T-cell (primary cell): ENCODE measurements at regions not wholly inside any gene's neighbourhood (a gene's known extent, or its start where the extent isn't known, plus 50 kb on each side); places are given as distances from the start of the nearest gene placed in this dataset.

Experiments
- ATAC-seq, 4 experiments: fragments of 200-7000 bp in 3 of 4; fragments of 150-1000 bp in 1 of 4; cut with Tn5 transposase; replicated peaks in 1 of 4; 1 replicate in 3 of 4; 2 replicates in 1 of 4; pipeline ENCODE4 v1.10.0; 2021; ENCODE audit warnings: moderate library complexity in 3 of 4, mild to moderate bottlenecking in 2 of 4, moderate number of reproducible peaks in 1 of 4
- CTCF ChIA-PET, 2 donors: fragments of 300-600 bp; sonication (Branson Sonifier 250); formaldehyde crosslinking; loops; one replicate each; lab custom pipeline; 2022; ENCODE audit warnings: antibody characterized with exemption in 2 of 2; lab: Charles Lee
- POLR2A ChIA-PET, 2 donors: fragments of 300-600 bp; sonication (Branson Sonifier 250); formaldehyde crosslinking; loops; one replicate each; lab custom pipeline; 2022; ENCODE audit warnings: antibody characterized with exemption in 2 of 2; lab: Charles Lee
- DNase-seq, 35 experiments: peaks; one replicate each; pipeline versions ENCODE4 v3.0.0 to v3.0.0-alpha.2; 2013 to 2023
- H3K27ac ChIP-seq: one replicate; pipeline ENCODE4 v1.5.1; 2013; ENCODE audit warnings: low read length
- H3K27me3 ChIP-seq, 2 experiments: replicated peaks in 1 of 2; 1 replicate in 1 of 2; 2 replicates in 1 of 2; pipeline versions ENCODE4 v1.6.1 to v1.7.0; 2013; ENCODE audit warnings: low read length in 1 of 2, mixed read lengths in 1 of 2; ENCODE audit not compliant: control insufficient read depth in 2 of 2, insufficient read depth in 2 of 2; ENCODE audit errors: extremely low read depth in 1 of 2
- H3K36me3 ChIP-seq, 2 donors: 1 replicate in 1 of 2; 2 replicates in 1 of 2; pipeline versions ENCODE4 v1.6.1 to v1.7.0; 2013; ENCODE audit warnings: low read length in 1 of 2; ENCODE audit not compliant: control insufficient read depth in 2 of 2, insufficient read depth in 1 of 2; ENCODE audit errors: extremely low read depth in 1 of 2
- H3K4me1 ChIP-seq, 2 experiments: 1 replicate in 1 of 2; 2 replicates in 1 of 2; pipeline versions ENCODE4 v1.6.1 to v1.7.0; 2013; ENCODE audit warnings: low read length in 2 of 2, mixed read lengths in 1 of 2; ENCODE audit not compliant: insufficient read depth in 2 of 2, control insufficient read depth in 1 of 2; ENCODE audit errors: extremely low read depth in 1 of 2
- H3K4me3 ChIP-seq, 2 donors: 1 replicate in 1 of 2; 2 replicates in 1 of 2; pipeline versions ENCODE4 v1.5.1 to v1.7.0; 2013; ENCODE audit warnings: mild to moderate bottlenecking in 2 of 2, low read length in 1 of 2, moderate library complexity in 1 of 2; ENCODE audit not compliant: control insufficient read depth in 1 of 2; ENCODE audit errors: extremely low read depth in 1 of 2
- H3K9me3 ChIP-seq: 2 replicates; pipeline ENCODE4 v1.7.0; 2013
- H3K27ac Mint-ChIP-seq, 2 donors: one replicate each; pipeline ENCODE4 v1.8.0; 2020 to 2021; ENCODE audit warnings: mild to moderate bottlenecking in 2 of 2, mixed read lengths in 2 of 2
- H3K27me3 Mint-ChIP-seq, 2 donors: one replicate each; pipeline ENCODE4 v1.8.0; 2021 to 2022; ENCODE audit warnings: mixed read lengths in 2 of 2
- H3K36me3 Mint-ChIP-seq: one replicate; pipeline ENCODE4 v1.8.0; 2021; ENCODE audit warnings: mixed read lengths
- H3K4me1 Mint-ChIP-seq, 3 donors: one replicate each; pipeline ENCODE4 v1.8.0; 2020 to 2022; ENCODE audit warnings: mixed read lengths in 3 of 3, mild to moderate bottlenecking in 1 of 3
- H3K4me3 Mint-ChIP-seq, 3 donors: one replicate each; pipeline ENCODE4 v1.8.0; 2020 to 2022; ENCODE audit warnings: mild to moderate bottlenecking in 3 of 3, mixed read lengths in 3 of 3, moderate library complexity in 3 of 3
- H3K9me3 Mint-ChIP-seq, 3 donors: one replicate each; pipeline ENCODE4 v1.8.0; 2020 to 2022; ENCODE audit warnings: mixed read lengths in 3 of 3
- WGBS: methylation state at CpG from one replicate; pipeline ENCODE4 v1.1.5; 2013; ENCODE audit warnings: missing lambda C conversion rate; ENCODE audit not compliant: insufficient coverage; 5-methylcytosine and 5-hydroxymethylcytosine counted together

DNA sequence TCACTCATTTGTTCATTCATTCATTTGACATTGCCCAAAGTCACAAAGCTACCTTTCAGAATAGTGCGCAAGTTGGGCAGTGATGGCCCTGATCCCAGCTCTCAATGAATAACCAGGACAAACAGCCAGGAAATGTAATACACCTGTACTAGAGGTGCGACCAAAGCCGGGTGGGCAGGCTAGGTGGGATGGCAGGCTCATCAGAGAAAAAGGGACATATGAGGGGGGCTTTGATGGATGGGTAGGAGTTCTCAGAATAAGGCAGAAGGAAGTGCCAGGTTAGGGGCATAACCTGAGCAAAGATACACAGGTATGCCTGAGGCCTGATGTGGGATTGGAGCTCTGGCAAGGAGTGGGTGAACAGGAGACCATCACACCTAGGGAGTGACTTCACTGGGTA, 53.4 kb upstream of the SMAD6 start:
- Histone ChIP-seq H3K27me3 (peaks cover 0 to 15% of the 10 kb centered on the region in 2 experiments), H3K4me1 (no peaks in the 10 kb centered on the region), H3K4me3 (no peak overlapping the region), H3K27ac (no peak overlapping the region), H3K36me3 (no peaks in the 10 kb centered on the region), H3K9me3 (no peaks in the 10 kb centered on the region)
- Mint-ChIP-seq H3K27me3 (peaks cover 0 to 11% of the 10 kb centered on the region in 2 donors), H3K9me3 (no peaks in the 10 kb centered on the region), H3K4me3 (no peak overlapping the region), H3K27ac (no peak overlapping the region), H3K4me1 (no peaks in the 10 kb centered on the region), H3K36me3 (no peaks in the 10 kb centered on the region)
- ChIA-PET POLR2A (interaction anchor here in 1 of 2 donors (0.5 kb wide), 1 partner anchor 25 kb away, joined by 4 read pairs; no protein-coding TSS in a partner anchor), CTCF (no interaction called here)
- 80% methylated on average over 1 of the region's 3 CpGs for WGBS
- DNase-seq = no peak
- ATAC-seq = no peak

GRCh38 chr15:66649235-66649984, 52.6 kb upstream of the SMAD6 start:
- no peaks in the 10 kb centered on the region for H3K36me3 Mint-ChIP-seq
- Histone ChIP-seq H3K4me1 (peaks cover 0 to under 1% of the 10 kb centered on the region in 2 experiments), H3K36me3 (no peaks in the 10 kb centered on the region), H3K9me3 (no peaks in the 10 kb centered on the region), H3K27ac (no peak overlapping the region), H3K27me3 (peaks cover 0 to 21% of the 10 kb centered on the region in 2 experiments), H3K4me3 (no peak overlapping the region)
- H3K27ac Mint-ChIP-seq = no peak overlapping the region
- DNase-seq = no peak
- H3K4me1 Mint-ChIP-seq = peaks cover 0 to 6% (median 3%) of the 10 kb centered on the region in 3 donors
- ATAC-seq = no peak
- CTCF ChIA-PET = no interaction called here
- no peak overlapping the region for H3K4me3 Mint-ChIP-seq
- H3K9me3 Mint-ChIP-seq = no peaks in the 10 kb centered on the region
- POLR2A ChIA-PET = no interaction called here
- 85% methylated on average over 7 of the region's 9 CpGs for WGBS
- peaks cover 0 to 19% of the 10 kb centered on the region in 2 donors for H3K27me3 Mint-ChIP-seq

DNA sequence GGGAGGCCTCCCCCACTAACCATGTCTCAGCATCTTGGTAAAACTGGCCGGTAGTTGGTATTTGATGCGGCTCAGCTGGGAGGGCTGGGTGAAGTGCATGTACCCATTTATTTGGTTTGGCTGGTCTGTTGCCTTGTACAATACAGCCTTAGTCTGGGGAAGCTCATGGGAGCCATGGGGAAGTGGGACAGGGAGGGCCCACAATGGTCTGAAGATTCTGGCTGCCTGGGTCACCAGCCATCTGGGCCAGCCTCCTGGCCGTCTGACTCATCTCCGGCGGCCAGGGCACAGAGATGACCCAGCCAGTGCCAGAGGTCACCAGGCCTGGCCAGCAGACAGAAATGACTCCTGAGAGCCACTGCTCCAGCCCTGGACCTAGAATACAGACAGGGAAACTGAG, 51.6 kb upstream of the SMAD6 start:
- DNase-seq (no peak), ATAC-seq (no peak)
- Mint-ChIP-seq H3K4me3 (no peak overlapping the region), H3K27me3 (peaks cover 0 to 21% of the 10 kb centered on the region in 2 donors), H3K4me1 (peaks cover 0 to 9% (median 5%) of the 10 kb centered on the region in 3 donors), H3K36me3 (no peaks in the 10 kb centered on the region), H3K27ac (no peak overlapping the region), H3K9me3 (no peaks in the 10 kb centered on the region)
- H3K4me1 ChIP-seq = peaks cover 0 to 10% of the 10 kb centered on the region in 2 experiments
- H3K9me3 ChIP-seq = no peaks in the 10 kb centered on the region
- no peak overlapping the region for H3K27ac ChIP-seq
- ChIA-PET POLR2A (no interaction called here), CTCF (no interaction called here)
- H3K36me3 ChIP-seq = no peaks in the 10 kb centered on the region
- 95% methylated on average over 5 of the region's 5 CpGs for WGBS
- H3K27me3 ChIP-seq = peaks cover 0 to 25% of the 10 kb centered on the region in 2 experiments
- H3K4me3 ChIP-seq = no peak overlapping the region

- ChIA-PET POLR2A (interaction anchor here in 1 of 2 donors (0.5 kb wide), 1 partner anchor 933 kb away, joined by 3 read pairs; no protein-coding TSS in a partner anchor), CTCF (no interaction called here)
- peaks cover 0 to 12% of the 10 kb centered on the region in 2 experiments for H3K4me1 ChIP-seq
- DNase-seq (no peak), ATAC-seq (no peak)
- H3K4me3 Mint-ChIP-seq = no peak overlapping the region
- H3K4me1 Mint-ChIP-seq = peaks cover 0 to 16% (median 9%) of the 10 kb centered on the region in 3 donors
- no peaks in the 10 kb centered on the region for H3K9me3 ChIP-seq
- no peaks in the 10 kb centered on the region for H3K36me3 Mint-ChIP-seq
- no peak overlapping the region for H3K27ac ChIP-seq
- H3K9me3 Mint-ChIP-seq = no peaks in the 10 kb centered on the region
- peaks cover 0 to 28% of the 10 kb centered on the region in 2 experiments for H3K27me3 ChIP-seq
- no peak overlapping the region for H3K4me3 ChIP-seq
- H3K27me3 Mint-ChIP-seq = peaks cover 0 to 29% of the 10 kb centered on the region in 2 donors
- no peak overlapping the region for H3K27ac Mint-ChIP-seq
- H3K36me3 ChIP-seq = no peaks in the 10 kb centered on the region
- WGBS = 88% methylated on average over 1 of the region's 3 CpGs
Measured at GRCh38 chr15:66651198-66651597, 50.8 kb upstream of the SMAD6 start.

GRCh38 chr15:66651913-66652642, 50.0 kb upstream of the SMAD6 start:
- ChIA-PET CTCF (no interaction called here), POLR2A (no interaction called here)
- Mint-ChIP-seq H3K9me3 (no peaks in the 10 kb centered on the region), H3K4me1 (peaks cover 0 to 16% (median 9%) of the 10 kb centered on the region in 3 donors), H3K36me3 (no peaks in the 10 kb centered on the region), H3K27me3 (peaks cover 0 to 37% of the 10 kb centered on the region in 2 donors), H3K4me3 (no peak overlapping the region), H3K27ac (no peak overlapping the region)
- no peak for DNase-seq
- Histone ChIP-seq H3K27me3 (peaks cover 0 to 32% of the 10 kb centered on the region in 2 experiments), H3K27ac (no peak overlapping the region), H3K4me3 (no peak overlapping the region), H3K36me3 (no peaks in the 10 kb centered on the region), H3K9me3 (no peaks in the 10 kb centered on the region), H3K4me1 (peaks cover 0 to 12% of the 10 kb centered on the region in 2 experiments)
- WGBS = 88% methylated on average over 4 of the region's 5 CpGs
- ATAC-seq = no peak
